Neural progenitor cell (in vitro differentiated cells): ENCODE measurements at regions not wholly inside any gene's neighbourhood (a gene's known extent, or its start where the extent isn't known, plus 50 kb on each side); places are given as distances from the start of the nearest gene placed in this dataset.
"Not testable (repeated sequence)": the region's sequence is repeated elsewhere in the genome, so short reads cannot be mapped to it uniquely, and the experiment has no call there.

Experiments used
- CTCF ChIP-seq: fragments of 200-600 bp; sonication (generic); IDR thresholded peaks from 2 replicates; pipeline ENCODE4 v1.5.1; 2017; ENCODE audit warnings: antibody characterized with exemption, mild to moderate bottlenecking
- EZH2 ChIP-seq: fragments of 200-600 bp; sonication (generic); IDR thresholded peaks from 2 replicates; pipeline ENCODE4 v1.6.1; 2017; ENCODE audit warnings: antibody characterized with exemption, mild to moderate bottlenecking, moderate library complexity
- EZH2phosphoT487 ChIP-seq: fragments of 200-600 bp; sonication (generic); IDR thresholded peaks from 2 replicates; pipeline ENCODE4 v1.6.1; 2017; ENCODE audit warnings: antibody characterized with exemption

GRCh38 chr15:20012837-20013236 is 528.8 kb downstream of the GOLGA6L6 start:
- TF ChIP-seq EZH2phosphoT487, CTCF, EZH2: not testable (repeated sequence)
